SK-N-SH treated with all-trans-retinoic acid at 6 μM for 48 hours (cell line): ENCODE measurements at regions not wholly inside any gene's neighbourhood (a gene's known extent, or its start where the extent isn't known, plus 50 kb on each side); places are given as distances from the start of the nearest gene placed in this dataset.

Experiments used
- ARNTL ChIP-seq: fragments of 450-650 bp; formaldehyde crosslinking; IDR thresholded peaks from 2 replicates; pipeline ENCODE4 v1.5.0; 2020; ENCODE audit warnings: low read depth, mild to moderate bottlenecking, moderate library complexity, borderline replicate concordance
- CREB5 ChIP-seq: fragments of 250-450 bp; sonication (Bioruptor Pico); IDR thresholded peaks from 2 replicates; pipeline ENCODE4 v1.5.1; 2020; ENCODE audit warnings: low read depth, mild to moderate bottlenecking, moderate library complexity
- CSDC2 ChIP-seq: fragments of 250-450 bp; sonication (Bioruptor Pico); IDR thresholded peaks from 2 replicates; pipeline ENCODE4 v1.5.0; 2020; ENCODE audit warnings: mild to moderate bottlenecking, moderate library complexity
- CSRNP3 ChIP-seq: fragments of 250-450 bp; sonication (Bioruptor Pico); IDR thresholded peaks from 2 replicates; pipeline ENCODE4 v1.5.1; 2021; ENCODE audit warnings: mild to moderate bottlenecking, moderate library complexity
- GLIS3 ChIP-seq: fragments of 250-450 bp; sonication (Bioruptor Pico); IDR thresholded peaks from 2 replicates; pipeline ENCODE4 v1.5.0; 2020; ENCODE audit warnings: mild to moderate bottlenecking, moderate library complexity
- OSR1 ChIP-seq: fragments of 250-450 bp; sonication (Bioruptor Pico); IDR thresholded peaks from 2 replicates; pipeline ENCODE4 v1.8.0; 2022; ENCODE audit warnings: moderate library complexity, mild to moderate bottlenecking, inconsistent platforms
- PATZ1 ChIP-seq: fragments of 250-450 bp; sonication (Bioruptor Pico); IDR thresholded peaks from 2 replicates; pipeline ENCODE4 v1.8.0; 2020; ENCODE audit warnings: mild to moderate bottlenecking, moderate library complexity, borderline replicate concordance
- SNAI2 ChIP-seq: fragments of 250-450 bp; sonication (Bioruptor Pico); IDR thresholded peaks from 2 replicates; pipeline ENCODE4 v1.5.0; 2020; ENCODE audit warnings: mild to moderate bottlenecking, moderate library complexity
- TCF4 ChIP-seq: fragments of 250-450 bp; sonication (Bioruptor Pico); IDR thresholded peaks from 2 replicates; pipeline ENCODE4 v1.8.0; 2021; ENCODE audit warnings: mild to moderate bottlenecking, moderate library complexity, borderline replicate concordance
- TOX ChIP-seq: fragments of 250-450 bp; sonication (Bioruptor Pico); IDR thresholded peaks from 2 replicates; pipeline ENCODE4 v1.8.0; 2021; ENCODE audit warnings: mild to moderate bottlenecking, moderate library complexity, borderline replicate concordance
- ZFP3 ChIP-seq: fragments of 250-450 bp; sonication (Bioruptor Pico); IDR thresholded peaks from 2 replicates; pipeline ENCODE4 v1.5.0; 2020; ENCODE audit warnings: mild to moderate bottlenecking, moderate library complexity
- ZFP30 ChIP-seq: fragments of 450-650 bp; formaldehyde crosslinking; IDR thresholded peaks from 2 replicates; pipeline ENCODE4 v1.5.0; 2022; ENCODE audit warnings: mild to moderate bottlenecking, moderate library complexity
- ZNF8 ChIP-seq: fragments of 450-650 bp; formaldehyde crosslinking; IDR thresholded peaks from 2 replicates; pipeline ENCODE4 v1.5.0; 2020; ENCODE audit warnings: mild to moderate bottlenecking, moderate library complexity
- TF ChIP-seq, protein P1 (sequence below): fragments of 250-450 bp; sonication (Bioruptor Pico); IDR thresholded peaks from 2 replicates; pipeline ENCODE4 v1.8.0; 2021; ENCODE audit warnings: low read depth, mild to moderate bottlenecking, moderate library complexity, borderline replicate concordance

GRCh38 chr7:66466081-66466600, 162.5 kb upstream of the KCTD7 start:
- TF ChIP-seq OSR1 (CRISPR knock-in tag) (no peak), ARNTL (CRISPR knock-in tag) (no peak), ZFP3 (CRISPR knock-in tag) (no peak), CSRNP3 (CRISPR knock-in tag) (no peak), TOX (CRISPR knock-in tag) (no peak), GLIS3 (no peak), PATZ1 (no peak), CSDC2 (CRISPR knock-in tag) (no peak), CREB5 (CRISPR knock-in tag) (no peak), SNAI2 (CRISPR knock-in tag) (no peak), ZFP30 (CRISPR knock-in tag) (no peak), TCF4 (CRISPR knock-in tag) (no peak), ZNF8 (CRISPR knock-in tag) (no peak)
- TF ChIP-seq, protein P1, sequence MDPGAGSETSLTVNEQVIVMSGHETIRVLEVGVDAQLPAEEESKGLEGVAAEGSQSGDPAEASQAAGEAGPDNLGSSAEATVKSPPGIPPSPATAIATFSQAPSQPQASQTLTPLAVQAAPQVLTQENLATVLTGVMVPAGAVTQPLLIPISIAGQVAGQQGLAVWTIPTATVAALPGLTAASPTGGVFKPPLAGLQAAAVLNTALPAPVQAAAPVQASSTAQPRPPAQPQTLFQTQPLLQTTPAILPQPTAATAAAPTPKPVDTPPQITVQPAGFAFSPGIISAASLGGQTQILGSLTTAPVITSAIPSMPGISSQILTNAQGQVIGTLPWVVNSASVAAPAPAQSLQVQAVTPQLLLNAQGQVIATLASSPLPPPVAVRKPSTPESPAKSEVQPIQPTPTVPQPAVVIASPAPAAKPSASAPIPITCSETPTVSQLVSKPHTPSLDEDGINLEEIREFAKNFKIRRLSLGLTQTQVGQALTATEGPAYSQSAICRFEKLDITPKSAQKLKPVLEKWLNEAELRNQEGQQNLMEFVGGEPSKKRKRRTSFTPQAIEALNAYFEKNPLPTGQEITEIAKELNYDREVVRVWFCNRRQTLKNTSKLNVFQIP (CRISPR knock-in tag) = no peak
